Hepatic stellate cell (primary cell): ENCODE measurements at regions not wholly inside any gene's neighbourhood (a gene's known extent, or its start where the extent isn't known, plus 50 kb on each side); places are given as distances from the start of the nearest gene placed in this dataset.
"Not testable (repeated sequence)": the region's sequence is repeated elsewhere in the genome, so short reads cannot be mapped to it uniquely, and the experiment has no call there.

Source experiments
- DNase-seq: peaks from one replicate; pipeline ENCODE4 v3.0.0; 2011; ENCODE audit warnings: low spot score

DNA sequence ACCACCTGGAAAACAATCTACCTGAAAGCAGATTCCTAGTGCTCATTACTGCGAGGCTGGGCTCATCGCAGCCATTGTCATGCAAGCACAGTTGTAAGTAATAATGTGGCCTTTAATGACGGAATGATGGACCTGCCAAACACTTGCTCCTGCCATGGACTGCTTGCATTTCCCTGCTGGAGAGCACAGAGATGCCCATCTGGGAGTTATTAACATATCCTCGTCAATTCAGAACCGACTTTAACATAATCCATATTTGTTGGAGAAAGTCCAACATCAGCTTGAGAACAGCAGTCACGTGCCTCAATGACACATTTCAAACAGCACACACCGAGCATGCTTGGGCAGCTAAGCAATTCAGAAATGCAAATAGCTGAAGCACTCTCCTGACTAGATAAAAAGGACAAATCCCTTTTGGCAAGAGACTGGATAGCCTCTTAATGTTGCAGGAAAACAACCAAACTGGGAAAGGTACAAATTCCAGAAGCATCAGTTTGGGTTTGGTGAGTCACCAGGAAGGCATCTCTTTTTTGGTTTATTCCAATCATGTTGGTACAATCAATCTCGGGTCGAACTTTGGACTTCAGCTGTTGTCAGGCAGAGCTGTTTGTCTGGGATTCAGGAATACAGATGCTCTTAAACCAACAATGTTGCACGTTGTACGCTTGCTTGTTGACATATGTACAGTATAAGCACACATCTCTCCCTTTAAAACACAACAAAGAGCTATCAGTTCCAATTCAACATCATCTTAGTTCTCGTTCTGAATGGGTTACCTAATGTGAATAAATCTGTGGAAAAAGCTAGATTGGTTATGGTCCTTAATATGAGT lies 395.8 kb downstream of the LNPK start:
- DNase-seq, result no peak

DNA sequence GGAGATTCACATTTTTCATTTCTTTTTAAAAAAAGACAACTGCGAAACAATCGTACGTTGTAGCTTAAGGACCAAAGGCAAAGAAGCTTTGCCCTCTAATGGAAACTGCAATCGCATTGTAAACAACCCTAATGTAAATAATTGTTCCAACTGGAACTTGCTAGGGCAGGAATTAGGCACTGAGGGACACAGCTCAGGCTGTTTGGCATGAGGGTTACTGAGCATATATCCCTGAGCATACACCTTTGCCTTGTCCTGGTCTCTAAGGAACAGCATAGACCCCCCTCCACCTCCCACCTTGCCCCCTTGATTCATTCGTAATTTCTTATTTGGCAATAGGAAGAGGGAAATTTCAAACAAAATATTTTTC lies 396.4 kb downstream of the LNPK start:
- DNase-seq, result no peak

DNA sequence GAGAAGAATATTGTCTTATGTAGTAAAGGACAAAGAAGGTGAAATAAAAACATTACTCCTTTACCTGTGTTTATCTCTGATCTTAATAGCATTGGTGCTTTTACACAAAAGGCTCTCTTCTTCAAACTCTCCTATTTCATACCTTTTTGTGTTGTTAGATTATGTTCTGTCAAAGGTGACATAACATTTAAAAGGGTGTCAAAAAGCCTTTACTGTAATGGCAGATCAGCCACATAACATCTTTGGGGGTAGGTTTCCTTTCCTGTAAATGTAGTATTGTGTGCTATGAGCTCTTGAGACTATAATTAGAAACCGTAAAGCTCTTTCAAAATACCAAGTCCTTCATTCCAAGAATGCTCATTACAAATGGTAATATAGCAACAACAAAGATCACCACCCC lies 400.1 kb downstream of the LNPK start:
- DNase-seq, result no peak

DNA sequence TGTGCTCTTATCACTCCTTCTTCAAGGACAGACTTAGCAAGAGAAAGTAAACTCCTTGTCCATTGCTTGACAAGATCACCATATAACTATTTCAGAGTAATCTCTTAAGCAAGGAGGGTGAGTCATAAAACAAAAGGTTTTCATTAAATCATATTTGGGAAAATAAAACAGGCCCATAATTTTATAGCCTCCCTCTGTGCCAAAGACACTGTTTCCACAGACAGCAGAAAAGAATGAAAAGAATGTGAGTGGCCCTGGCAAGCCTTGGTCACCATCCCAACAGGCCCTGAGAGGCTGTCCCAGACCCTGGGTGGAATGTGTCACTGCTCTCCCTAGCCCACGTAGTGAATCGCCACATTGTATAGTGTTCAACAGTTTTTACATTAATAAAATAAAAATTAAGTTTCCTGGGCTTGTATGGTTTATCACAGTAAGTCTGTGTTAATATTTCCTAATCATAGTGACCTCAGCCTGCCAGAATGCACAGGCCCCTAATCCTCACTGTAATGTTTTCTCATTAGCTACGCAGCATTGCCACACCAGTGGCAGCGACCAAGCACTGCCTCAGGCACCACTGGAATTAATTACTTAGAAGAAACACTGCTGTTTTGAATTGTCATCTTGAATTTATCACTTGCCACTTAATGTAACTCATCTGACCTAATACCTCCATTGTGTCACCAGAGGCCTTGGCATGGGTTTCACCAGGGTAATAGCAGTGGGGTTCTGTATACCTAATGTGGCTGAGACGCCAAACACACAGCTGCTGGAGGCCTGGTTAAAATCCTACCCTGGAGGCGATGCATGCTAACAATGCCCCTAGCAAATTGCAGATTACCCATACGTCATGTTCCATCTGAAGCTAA lies 401.9 kb downstream of the LNPK start:
- DNase-seq, result no peak

DNA sequence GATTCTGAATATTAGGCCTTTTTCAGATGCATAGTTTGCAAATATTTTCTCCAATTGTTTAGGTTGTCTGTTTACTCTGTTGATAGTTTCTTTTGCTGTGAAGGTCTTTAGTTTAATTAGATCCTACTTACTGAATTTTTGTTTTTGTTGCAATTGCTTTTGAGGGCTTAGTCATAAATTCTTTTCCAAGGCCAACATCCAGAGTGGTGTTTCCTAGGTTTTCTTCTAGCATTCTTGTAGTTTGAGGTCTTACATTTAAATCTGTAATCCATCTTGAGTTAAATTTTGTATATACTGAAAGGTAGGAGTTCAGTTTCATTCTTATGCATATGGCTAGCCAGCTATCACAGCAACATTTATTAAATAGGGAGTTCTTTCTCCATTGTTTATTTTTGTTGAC lies 404.8 kb downstream of the LNPK start:
- no peak for DNase-seq

DNA sequence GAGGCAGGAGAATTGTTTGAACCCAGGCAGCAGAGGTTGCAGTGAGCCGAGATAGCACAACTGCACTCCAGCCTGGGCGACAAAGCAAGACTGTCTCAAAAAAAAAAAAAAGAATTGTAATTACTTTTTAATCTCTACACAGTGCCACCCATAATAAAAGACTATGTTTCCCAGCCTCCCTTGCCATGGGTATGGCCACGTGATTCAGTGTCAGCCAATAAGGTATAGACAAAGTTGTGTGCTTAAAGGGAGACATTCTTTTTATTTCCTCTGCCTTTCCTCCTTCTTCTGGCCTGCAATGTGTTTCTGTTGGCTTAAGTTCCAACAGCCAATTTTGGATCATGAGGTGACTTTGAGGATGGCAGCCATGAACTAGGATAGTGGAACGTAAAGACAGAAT lies 406.9 kb downstream of the LNPK start:
- no peak for DNase-seq

DNA sequence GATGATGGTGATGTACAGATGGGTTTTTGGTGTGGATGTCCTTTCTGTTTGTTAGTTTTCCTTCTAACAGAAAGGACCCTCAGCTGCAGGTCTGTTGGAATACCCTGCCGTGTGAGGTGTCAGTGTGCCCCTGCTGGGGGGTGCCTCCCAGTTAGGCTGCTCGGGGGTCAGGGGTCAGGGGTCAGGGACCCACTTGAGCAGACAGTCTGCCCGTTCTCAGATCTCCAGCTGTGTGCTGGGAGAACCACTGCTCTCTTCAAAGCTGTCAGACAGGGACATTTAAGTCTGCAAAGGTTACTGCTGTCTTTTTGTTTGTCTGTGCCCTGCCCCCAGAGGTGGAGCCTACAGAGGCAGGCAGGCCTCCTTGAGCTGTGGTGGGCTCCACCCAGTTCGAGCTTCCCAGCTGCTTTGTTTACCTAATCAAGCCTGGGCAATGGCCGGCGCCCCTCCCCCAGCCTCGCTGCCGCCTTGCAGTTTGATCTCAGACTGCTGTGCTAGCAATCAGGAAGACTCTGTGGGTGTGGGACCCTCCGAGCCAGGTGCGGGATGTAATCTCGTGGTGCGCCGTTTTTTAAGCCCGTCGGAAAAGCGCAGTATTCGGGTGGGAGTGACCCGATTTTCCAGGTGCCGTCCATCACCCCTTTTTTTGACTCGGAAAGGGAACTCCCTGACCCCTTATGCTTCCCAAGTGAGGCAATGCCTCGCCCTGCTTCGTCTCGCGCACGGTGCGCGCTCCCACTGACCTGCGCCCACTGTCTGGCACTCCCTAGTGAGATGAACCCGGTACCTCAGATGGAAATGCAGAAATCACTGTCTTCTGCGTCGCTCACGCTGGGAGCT lies 408.2 kb downstream of the LNPK start:
- not testable (repeated sequence) for DNase-seq

DNA sequence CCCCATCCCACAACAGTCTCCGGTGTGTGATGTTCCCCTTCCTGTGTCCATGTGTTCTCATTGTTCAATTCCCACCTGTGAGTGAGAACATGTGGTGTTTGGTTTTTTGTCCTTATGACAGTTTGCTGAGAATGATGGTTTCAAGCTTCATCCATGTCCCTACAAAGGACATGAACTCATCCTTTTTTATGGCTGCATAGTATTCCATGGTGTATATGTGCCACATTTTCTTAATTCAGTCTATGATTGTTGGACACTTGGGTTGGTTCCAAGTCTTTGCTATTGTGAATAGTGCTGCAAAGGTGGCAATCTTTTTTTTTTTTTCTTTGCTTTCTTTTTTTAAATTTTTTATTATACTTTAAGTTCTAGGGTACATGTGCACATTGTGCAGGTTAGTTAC lies 406.7 kb upstream of the ATP5MC3 start:
- DNase-seq, result not testable (repeated sequence)

DNA sequence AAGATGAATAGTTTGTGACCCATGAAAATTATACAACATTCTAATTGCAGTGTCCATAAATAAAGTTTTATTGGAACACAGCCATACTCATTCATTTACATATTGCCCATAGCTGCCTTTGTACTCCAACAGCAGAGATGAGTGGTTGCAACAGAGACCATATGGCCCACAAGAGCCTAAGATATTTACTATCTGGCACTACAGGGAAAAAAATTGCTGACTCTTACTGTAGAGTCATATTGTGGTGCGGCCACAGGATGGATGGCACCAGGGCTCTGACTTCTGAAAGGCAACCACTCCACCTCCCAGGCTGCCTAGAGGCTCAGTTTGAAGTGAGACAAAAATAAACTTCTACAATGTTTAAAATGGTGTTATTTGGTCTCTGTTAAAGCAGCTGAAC lies 404.0 kb upstream of the ATP5MC3 start:
- no peak for DNase-seq

DNA sequence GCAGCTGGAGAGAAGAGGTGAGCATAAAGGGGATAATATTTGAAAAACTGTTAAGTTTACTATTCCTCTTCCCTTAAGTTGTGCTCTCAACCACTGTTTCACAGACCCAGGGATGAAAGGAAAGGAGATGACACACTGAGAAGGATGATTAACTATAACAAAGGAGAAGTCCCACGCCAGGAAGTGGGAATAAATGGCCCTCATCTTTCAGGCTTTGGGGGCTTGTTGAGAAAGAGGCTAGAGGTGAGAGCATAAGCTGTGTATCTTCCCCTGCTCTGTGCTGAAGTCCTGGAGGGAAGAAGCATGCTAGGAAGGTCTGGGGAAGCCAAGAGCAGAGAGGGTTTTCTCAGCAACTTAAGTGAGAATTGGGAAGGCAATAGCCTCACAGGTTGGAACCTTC lies 399.1 kb upstream of the ATP5MC3 start:
- no peak for DNase-seq

DNA sequence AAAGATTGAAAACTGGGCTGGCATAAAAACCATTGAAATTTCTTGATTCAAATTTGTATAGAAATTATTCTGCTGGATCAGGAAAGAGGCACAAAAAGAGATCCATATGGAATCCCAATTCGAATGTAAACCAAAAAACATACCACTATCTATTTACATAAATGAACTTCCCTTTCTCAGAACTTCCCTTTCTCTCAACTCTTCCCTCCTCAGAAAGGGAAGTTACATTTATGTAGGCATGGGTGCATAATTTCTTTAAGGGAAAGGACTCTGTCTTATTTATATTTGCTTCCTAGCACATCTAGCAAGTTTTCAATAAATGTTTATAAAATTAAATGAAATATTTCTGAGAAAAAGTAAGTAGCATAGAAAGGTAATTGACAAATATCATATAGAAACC lies 398.1 kb upstream of the ATP5MC3 start:
- no peak for DNase-seq

DNA sequence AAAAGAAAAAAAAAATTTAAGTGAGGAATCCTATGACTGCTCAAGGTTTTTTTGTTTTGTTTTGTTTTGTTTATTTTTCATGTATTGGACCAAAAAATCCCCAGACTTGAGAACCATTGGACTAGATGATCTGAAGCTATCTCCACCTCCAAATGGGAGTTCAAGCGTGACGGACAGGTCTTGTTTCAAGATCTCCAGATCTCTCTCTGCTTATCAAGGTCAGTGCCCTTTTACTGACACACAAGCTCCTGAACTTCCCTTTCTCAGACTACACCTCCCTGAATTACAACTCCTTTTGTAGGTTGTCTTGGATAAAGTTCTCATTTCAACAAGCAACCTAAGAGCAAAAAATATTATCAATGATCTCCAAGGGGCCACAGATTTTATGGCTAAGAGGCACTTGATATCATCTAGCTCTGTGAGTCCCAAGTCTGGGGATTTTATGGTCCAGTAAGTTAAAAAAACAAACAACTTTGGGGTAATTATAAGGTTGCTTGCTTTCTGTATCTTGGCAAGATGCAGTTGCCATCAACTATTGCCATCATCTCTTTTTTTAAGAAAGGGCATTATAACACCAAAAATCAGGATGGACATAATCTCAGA lies 396.0 kb upstream of the ATP5MC3 start:
- DNase-seq, result no peak

DNA sequence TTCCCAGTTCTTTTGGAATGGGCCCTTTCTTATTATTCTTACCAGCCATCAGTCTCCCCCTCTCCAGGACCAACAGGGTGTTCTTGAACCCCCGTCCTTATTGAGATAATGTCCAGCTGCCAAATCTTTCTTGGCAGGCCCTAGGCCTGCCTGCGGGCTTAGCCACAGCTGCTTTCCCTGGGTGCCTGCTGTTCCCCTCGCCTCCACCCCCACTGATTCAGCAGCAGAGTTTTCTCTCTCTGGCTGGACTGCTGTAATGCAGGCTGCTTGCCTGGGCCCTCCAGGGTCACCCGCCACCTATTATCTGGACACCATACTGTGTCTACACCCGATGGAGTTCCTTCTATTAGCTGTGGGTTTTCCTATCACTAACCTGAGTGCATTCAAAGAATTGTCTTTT lies 395.4 kb upstream of the ATP5MC3 start:
- no peak for DNase-seq

DNA sequence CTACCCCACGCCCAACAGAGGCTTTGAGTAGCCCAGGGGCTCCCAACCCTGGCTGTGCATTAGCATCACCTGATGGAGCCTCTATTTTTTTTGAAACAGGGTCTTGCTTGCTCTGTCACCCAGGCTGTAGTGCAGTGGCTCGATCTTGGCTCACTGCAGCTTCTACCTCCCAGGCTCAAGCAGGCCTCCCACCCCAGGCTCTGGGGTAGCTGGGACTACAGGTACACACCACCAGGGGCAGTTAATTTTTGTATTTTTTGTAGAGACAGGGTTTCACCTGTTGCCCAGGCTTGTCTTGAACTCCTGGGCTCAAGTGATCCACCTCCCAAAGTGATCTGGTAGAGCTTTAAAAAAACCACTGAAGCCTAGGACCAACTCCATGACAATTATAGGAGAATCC lies 394.8 kb upstream of the ATP5MC3 start:
- no peak for DNase-seq

DNA sequence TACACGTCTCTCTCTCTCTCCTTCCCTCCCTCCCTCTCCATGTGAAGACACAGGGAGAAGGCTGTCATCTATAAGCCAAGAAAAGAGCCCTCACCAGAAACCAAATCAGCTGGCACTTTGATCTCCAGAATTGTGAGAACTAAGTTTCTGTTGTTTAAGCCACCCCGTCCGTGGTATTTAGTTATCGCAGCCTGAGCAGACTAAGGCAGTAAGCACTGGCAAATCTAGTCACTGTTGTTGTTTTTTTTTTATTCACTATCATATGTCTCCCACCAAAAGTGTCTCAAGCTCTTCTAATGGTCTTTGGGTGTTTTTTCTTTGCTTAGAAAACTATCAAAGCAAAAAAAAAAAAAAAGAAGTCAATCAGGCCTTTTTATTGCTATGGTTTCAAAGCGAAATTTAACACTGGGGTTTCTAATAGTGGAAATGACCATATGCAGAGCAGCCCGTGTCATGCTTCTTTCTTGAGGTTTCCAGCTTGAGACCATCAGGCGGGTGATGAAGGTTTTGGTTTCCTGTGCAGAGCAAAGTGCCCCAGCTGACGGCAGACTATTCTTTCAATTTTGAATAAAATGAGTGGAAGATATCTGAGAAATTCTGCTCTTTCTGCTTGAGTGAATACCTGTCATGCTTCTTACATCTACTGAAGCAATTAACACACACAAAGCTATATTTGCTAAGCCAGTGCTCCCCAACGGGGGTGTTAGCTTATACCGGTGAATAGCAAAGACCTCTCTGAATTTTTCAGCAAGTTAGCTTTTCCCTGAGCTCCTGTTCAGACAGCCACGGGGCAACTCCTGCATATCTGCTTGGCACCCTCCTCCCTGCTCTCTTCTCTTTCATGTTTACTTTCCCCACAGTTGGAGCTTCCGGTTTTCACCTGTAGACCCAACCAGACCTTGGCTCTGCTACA lies 394.1 kb upstream of the ATP5MC3 start:
- no peak for DNase-seq

DNA sequence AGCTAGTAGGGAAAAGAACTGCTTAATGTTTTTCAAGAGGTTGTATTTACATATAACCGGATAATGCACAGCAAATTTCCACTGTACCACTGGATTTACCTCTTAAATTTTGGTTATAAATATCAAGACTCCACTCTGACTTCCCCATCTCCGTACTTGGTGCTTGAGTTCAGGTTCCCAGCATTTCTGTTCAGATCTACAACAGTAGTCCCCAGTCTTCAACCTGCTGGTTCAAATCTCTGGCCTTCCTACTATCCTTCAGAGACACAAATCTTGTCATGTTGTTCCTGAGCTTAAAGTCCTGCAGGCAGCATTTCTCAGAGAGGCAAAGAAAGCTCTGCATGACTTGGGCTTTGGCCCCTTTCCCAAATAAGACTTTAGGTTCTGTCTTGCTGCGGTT lies 392.6 kb upstream of the ATP5MC3 start:
- DNase-seq, result no peak

DNA sequence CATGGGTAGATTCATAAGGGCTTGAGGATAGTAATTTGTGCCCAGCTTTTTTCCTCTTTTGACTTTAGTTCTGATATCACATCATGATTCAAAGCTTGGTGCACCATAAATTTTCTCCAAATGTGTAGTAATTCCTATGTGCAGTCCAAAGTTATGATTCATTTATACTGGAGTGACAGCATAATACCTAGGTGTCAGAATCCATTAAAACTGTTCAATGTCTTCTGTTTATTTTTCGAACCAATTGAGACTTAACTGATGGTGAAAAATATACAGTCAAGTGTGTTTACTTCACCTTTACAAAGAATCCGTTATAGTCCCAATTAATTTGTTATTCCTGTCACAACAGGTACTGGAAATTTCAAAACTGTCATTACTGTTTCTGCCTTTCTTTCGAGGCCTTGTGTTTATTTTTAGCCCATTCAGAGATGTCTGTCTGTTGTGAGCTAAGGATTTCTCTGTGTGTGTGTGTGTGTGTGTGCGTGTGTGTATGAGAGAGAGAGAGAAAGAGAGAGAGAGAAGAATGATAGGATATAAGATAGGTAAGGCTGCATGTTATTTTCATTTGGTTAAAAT lies 389.7 kb upstream of the ATP5MC3 start:
- DNase-seq, result no peak

DNA sequence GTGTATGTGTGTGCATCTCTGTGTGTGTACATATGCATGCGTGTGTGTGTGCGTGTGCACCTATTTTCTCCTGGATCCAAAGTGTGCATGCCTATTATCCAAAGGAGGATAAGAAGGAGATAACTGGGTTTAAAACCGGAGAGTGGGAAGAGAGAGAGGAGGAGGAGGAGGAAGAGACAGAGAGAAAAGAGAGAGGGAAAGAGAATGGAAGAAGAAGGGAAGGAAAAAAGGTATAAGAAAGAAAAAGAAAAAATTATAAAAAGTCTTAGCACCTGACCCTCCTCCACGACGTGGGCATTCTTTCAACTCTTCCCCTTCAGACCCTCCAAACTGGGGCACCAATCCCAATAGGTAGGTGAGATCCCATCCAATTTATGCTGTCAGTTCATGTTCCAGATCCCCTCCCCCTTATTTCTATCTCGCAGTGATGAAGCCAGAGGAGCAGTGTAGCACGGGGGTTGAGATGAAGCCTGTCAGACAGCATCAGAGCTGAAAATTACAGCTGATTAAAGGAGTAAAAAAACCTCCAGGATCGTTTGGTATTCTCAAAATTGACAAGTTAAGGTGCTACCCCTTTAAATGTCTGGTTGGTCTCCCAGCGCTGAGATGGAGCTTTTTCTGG lies 386.7 kb upstream of the ATP5MC3 start:
- DNase-seq, result no peak

DNA sequence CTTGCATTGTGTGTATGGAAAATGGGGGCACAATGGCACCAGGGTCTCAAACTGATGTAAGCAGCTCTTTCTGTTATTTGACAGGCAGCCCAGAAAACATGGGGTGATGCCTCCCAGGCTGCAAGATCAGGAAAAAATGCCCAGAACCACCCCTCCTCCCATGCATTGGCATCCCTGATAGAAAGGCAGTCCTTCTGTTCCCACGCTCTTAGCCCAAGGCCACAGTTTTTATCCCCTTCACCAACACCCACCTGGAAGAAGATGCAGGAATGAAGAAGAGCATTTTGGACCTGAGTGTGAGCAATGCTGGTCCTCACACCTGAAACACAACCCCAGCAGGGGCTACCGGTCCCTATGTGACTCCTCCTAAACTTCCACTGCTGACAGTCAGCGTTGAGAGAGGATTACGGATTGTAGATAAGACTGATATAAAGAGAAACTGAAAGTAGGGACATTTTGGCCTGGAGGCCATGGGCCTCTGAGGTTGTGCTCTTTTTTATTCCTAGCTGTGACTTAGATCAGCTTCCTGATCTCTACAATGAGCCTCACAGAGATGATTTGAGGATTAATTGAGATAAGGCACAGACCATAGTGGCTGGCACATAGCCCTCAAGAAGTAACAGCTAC lies 386.0 kb upstream of the ATP5MC3 start:
- no peak for DNase-seq
